Hepatocyte (in vitro differentiated cells): ENCODE measurements at regions not wholly inside any gene's neighbourhood (a gene's known extent, or its start where the extent isn't known, plus 50 kb on each side); places are given as distances from the start of the nearest gene placed in this dataset.

Experiments used
- CTCF ChIP-seq: fragments of 200-600 bp; sonication (generic); IDR thresholded peaks from 2 replicates; pipeline ENCODE4 v1.5.1; 2016; ENCODE audit warnings: antibody characterized with exemption, mild to moderate bottlenecking; ENCODE audit not compliant: poor library complexity
- EZH2 ChIP-seq: fragments of 200-600 bp; sonication (generic); IDR thresholded peaks from 2 replicates; pipeline ENCODE4 v1.6.1; 2016; ENCODE audit warnings: antibody characterized with exemption, mild to moderate bottlenecking, borderline replicate concordance
- EZH2phosphoT487 ChIP-seq: fragments of 200-600 bp; sonication (generic); IDR thresholded peaks from one replicate; pipeline ENCODE4 v1.6.1; 2018; ENCODE audit warnings: antibody characterized with exemption, mild to moderate bottlenecking, low read depth, moderate library complexity; ENCODE audit not compliant: unreplicated experiment, severe bottlenecking

GRCh38 chr11:101188801-101189200, 59.2 kb upstream of the PGR start:
- TF ChIP-seq CTCF (no peak), EZH2phosphoT487 (no peak), EZH2 (no peak)
